Neural cell (in vitro differentiated cells): ENCODE measurements at regions not wholly inside any gene's neighbourhood (a gene's known extent, or its start where the extent isn't known, plus 50 kb on each side); places are given as distances from the start of the nearest gene placed in this dataset.

Experiments used
- CTCF ChIP-seq: fragments of 450-650 bp; IDR thresholded peaks from 2 replicates; pipeline ENCODE4 v1.5.1; 2014; ENCODE audit warnings: antibody characterized with exemption, mild to moderate bottlenecking, moderate library complexity; ENCODE audit not compliant: poor library complexity, severe bottlenecking
- POLR2AphosphoS5 ChIP-seq: IDR thresholded peaks from 2 replicates; pipeline ENCODE4 v1.6.1; 2012

- no peak for TF ChIP-seq CTCF
- TF ChIP-seq POLR2AphosphoS5 = no peak
Measured at GRCh38 chrX:145506214-145506613, 258.9 kb downstream of the SPANXN1 start.
